Spleen (tissue), 11 donors: ENCODE measurements at regions not wholly inside any gene's neighbourhood (a gene's known extent, or its start where the extent isn't known, plus 50 kb on each side); places are given as distances from the start of the nearest gene placed in this dataset.

Experiments used
- DNase-seq: peaks from one replicate; pipeline ENCODE4 v3.0.0-alpha.2; 2020
- H3K27ac ChIP-seq, 8 donors: fragments of 200-600 bp; sonication (generic) in 7 of 8; 1 replicate in 4 of 8; 2 replicates in 4 of 8; pipeline versions ENCODE4 v1.5.0 to v1.8.0; 2016 to 2021; ENCODE audit warnings: inconsistent platforms in 4 of 8, mild to moderate bottlenecking in 4 of 8, moderate library complexity in 1 of 8
- H3K27me3 ChIP-seq, 7 donors: fragments of 200-600 bp; sonication (generic) in 6 of 7; replicated peaks in 1 of 7; 1 replicate in 4 of 7; 2 replicates in 3 of 7; pipeline versions ENCODE4 v1.5.0 to v1.8.0; 2016 to 2021; ENCODE audit warnings: inconsistent platforms in 3 of 7, mild to moderate bottlenecking in 1 of 7
- H3K36me3 ChIP-seq, 6 donors: fragments of 200-600 bp; sonication (generic) in 5 of 6; 1 replicate in 4 of 6; 2 replicates in 2 of 6; pipeline versions ENCODE4 v1.5.0 to v1.8.0; 2016 to 2021; ENCODE audit warnings: inconsistent platforms in 2 of 6
- H3K4me1 ChIP-seq, 6 donors: fragments of 200-600 bp; sonication (generic) in 5 of 6; 1 replicate in 3 of 6; 2 replicates in 3 of 6; pipeline versions ENCODE4 v1.5.0 to v1.8.0; 2016 to 2021; ENCODE audit warnings: inconsistent platforms in 3 of 6
- H3K4me3 ChIP-seq, 8 donors: fragments of 200-600 bp; sonication (generic) in 7 of 8; 1 replicate in 4 of 8; 2 replicates in 4 of 8; pipeline versions ENCODE4 v1.5.0 to v1.8.0; 2016 to 2021; ENCODE audit warnings: inconsistent platforms in 4 of 8, mild to moderate bottlenecking in 4 of 8, moderate library complexity in 2 of 8
- H3K9me3 ChIP-seq, 8 donors: fragments of 200-600 bp; sonication (generic) in 7 of 8; 1 replicate in 4 of 8; 2 replicates in 4 of 8; pipeline versions ENCODE4 v1.5.0 to v1.8.0; 2016 to 2021; ENCODE audit warnings: inconsistent platforms in 4 of 8
- POLR2A ChIP-seq, 3 donors: fragments of 450-650 bp; IDR thresholded peaks; one replicate each; pipeline ENCODE4 v1.5.1; 2017; ENCODE audit warnings: antibody characterized with exemption in 3 of 3, mild to moderate bottlenecking in 1 of 3
- POLR2AphosphoS5 ChIP-seq, 3 donors: sonication (generic); formaldehyde crosslinking; IDR thresholded peaks; one replicate each; pipeline ENCODE4 v1.5.1; 2017; ENCODE audit warnings: antibody characterized with exemption in 3 of 3
- WGBS, 5 donors: extraction: QIAGEN DNeasy Blood & Tissue Kit in 3 of 5; methylation state at CpG; one replicate each; pipeline versions ENCODE4 v1.1.5 to v1.1.7; 2013 to 2018; 5-methylcytosine and 5-hydroxymethylcytosine counted together
- intact Hi-C: fragments of 100-400 bp; cut with DNase I; formaldehyde crosslinking; loops from one replicate; pipeline ENCODE4 v1.15.0; 2023; ENCODE audit warnings: low total_unique reads
- TF ChIP-seq, protein P1 (sequence below), 11 experiments: fragments of 200-600 bp in 7 of 11; fragments of 450-650 bp in 4 of 11; sonication (generic) in 4 of 11; IDR thresholded peaks in 8 of 11; conservative IDR thresholded peaks in 3 of 11; 1 replicate in 7 of 11; 2 replicates in 4 of 11; pipeline versions ENCODE4 v1.4.0 to v1.8.0; 2016 to 2021; ENCODE audit warnings: antibody characterized with exemption in 11 of 11, inconsistent platforms in 4 of 11, mild to moderate bottlenecking in 1 of 11
- donor health status: healthy with polysubstance abuse.
- donor health status: DM: no; HTN: no; CAD: no; lungs with moderate emphysema.
- donor health status: DM: no; HTN: no; CAD: no.
- donor health status: Bipolar disorder and iron deficiency.
- donor health status: healthy.
- donor health status: DM: no; HTN: no; CAD: no.
- donor health status: DM: yes; HTN: yes; CAD: no.

DNA sequence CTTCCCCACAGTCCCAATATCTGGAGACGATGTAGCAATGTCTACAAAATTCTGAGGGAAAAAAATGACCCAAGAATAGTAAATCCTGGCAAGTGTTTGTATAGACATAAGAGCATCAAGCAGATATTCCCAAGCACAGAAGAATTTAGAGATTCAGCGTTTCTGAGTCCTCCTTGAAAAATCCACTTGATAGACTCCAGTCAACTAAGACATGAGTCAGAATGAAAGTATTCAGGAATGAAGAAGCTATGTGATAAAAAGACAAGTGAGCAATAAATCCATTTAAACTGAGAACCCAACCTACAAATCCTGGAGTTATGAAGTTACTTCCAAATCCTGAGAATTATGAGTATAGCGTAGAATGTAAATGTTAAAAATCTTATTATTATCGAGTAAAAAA, 86.1 kb upstream of the NPY start:
- H3K27me3 ChIP-seq = no peaks in the 10 kb centered on the region
- DNase-seq = no peak
- H3K4me1 ChIP-seq = no peaks in the 10 kb centered on the region
- intact Hi-C loops = no loop called here
- TF ChIP-seq POLR2A (IDR thresholded peaks at IDR 0.05) (no peak), POLR2AphosphoS5 (IDR thresholded peaks at IDR 0.05) (no peak)
- TF ChIP-seq, protein P1, sequence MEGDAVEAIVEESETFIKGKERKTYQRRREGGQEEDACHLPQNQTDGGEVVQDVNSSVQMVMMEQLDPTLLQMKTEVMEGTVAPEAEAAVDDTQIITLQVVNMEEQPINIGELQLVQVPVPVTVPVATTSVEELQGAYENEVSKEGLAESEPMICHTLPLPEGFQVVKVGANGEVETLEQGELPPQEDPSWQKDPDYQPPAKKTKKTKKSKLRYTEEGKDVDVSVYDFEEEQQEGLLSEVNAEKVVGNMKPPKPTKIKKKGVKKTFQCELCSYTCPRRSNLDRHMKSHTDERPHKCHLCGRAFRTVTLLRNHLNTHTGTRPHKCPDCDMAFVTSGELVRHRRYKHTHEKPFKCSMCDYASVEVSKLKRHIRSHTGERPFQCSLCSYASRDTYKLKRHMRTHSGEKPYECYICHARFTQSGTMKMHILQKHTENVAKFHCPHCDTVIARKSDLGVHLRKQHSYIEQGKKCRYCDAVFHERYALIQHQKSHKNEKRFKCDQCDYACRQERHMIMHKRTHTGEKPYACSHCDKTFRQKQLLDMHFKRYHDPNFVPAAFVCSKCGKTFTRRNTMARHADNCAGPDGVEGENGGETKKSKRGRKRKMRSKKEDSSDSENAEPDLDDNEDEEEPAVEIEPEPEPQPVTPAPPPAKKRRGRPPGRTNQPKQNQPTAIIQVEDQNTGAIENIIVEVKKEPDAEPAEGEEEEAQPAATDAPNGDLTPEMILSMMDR (IDR thresholded peaks at IDR 0.05 in 8 of 11, conservative IDR thresholded peaks at IDR 0.05 in 3 of 11) = no peak
- H3K9me3 ChIP-seq = no peaks in the 10 kb centered on the region
- 62 to 85% (median 74%) methylated on average over 4 of the region's 4 CpGs for WGBS, 5 donors
- H3K36me3 ChIP-seq = no peaks in the 10 kb centered on the region
- no peak overlapping the region for H3K4me3 ChIP-seq
- no peak overlapping the region for H3K27ac ChIP-seq

DNA sequence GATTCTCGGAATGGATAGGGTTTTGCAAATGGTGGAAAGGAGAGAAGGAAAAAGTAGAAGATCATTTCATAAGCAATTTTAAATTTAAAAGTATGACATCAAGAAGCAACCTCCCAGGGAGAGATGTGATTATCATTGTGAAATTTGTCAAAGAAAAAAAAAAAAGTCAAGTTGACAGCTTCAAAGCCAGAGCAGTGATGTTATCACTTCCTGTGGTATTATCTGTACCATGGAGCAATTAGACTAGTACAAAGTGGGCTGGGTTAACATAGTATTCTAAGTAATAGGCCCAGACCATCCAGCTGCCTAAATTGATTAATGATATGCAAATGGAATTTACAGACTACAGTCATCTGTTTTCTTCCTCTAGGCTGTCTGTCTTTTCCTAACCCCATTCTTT, 84.0 kb upstream of the NPY start:
- Histone ChIP-seq H3K4me3 (no peak overlapping the region), H3K4me1 (no peaks in the 10 kb centered on the region), H3K36me3 (no peaks in the 10 kb centered on the region), H3K27ac (no peak overlapping the region), H3K9me3 (no peaks in the 10 kb centered on the region), H3K27me3 (no peaks in the 10 kb centered on the region)
- no peak for DNase-seq
- WGBS, 5 donors = 86 to 93% (median 90%) methylated on average over 1 of the region's 1 CpG
- TF ChIP-seq, protein P1 (IDR thresholded peaks at IDR 0.05 in 8 of 11, conservative IDR thresholded peaks at IDR 0.05 in 3 of 11) = no peak
- TF ChIP-seq POLR2A (IDR thresholded peaks at IDR 0.05) (no peak), POLR2AphosphoS5 (IDR thresholded peaks at IDR 0.05) (no peak)
- intact Hi-C loops = no loop called here

DNA sequence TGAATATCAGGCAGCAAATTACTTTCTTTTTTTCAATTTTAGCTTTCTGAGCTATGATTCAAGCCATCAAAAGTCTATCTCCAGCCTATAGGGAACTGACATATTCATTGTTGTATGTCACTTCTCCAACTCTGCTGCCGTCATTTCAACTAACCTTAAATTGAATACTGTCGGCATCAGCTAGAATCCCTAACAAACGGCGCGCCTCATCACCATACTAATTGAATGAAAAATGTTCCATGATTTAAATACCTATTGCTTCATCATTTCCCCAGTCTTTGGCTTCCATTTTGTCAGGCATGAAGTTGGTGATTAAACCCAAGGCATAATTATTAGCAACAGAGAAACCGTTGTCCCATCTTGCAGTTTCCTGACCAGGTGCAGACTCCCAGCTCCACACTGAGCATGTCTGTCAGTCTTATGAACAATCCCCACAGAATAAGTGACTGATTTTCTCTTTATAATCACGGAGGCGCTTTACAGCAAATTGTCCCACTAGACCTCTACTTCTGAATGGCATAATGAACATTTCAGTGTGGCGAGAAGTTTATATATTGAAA, 83.5 kb upstream of the NPY start:
- Histone ChIP-seq H3K4me1 (no peaks in the 10 kb centered on the region), H3K36me3 (no peaks in the 10 kb centered on the region), H3K27me3 (no peaks in the 10 kb centered on the region), H3K4me3 (no peak overlapping the region), H3K27ac (no peak overlapping the region), H3K9me3 (no peaks in the 10 kb centered on the region)
- TF ChIP-seq POLR2AphosphoS5 (IDR thresholded peaks at IDR 0.05) = no peak
- TF ChIP-seq POLR2A (IDR thresholded peaks at IDR 0.05) = no peak
- TF ChIP-seq, protein P1 (IDR thresholded peaks at IDR 0.05 in 8 of 11, conservative IDR thresholded peaks at IDR 0.05 in 3 of 11) = no peak
- 81 to 90% (median 85%) methylated on average over 9 of the region's 9 CpGs for WGBS, 5 donors
- intact Hi-C loops = no loop called here
- DNase-seq = no peak

DNA sequence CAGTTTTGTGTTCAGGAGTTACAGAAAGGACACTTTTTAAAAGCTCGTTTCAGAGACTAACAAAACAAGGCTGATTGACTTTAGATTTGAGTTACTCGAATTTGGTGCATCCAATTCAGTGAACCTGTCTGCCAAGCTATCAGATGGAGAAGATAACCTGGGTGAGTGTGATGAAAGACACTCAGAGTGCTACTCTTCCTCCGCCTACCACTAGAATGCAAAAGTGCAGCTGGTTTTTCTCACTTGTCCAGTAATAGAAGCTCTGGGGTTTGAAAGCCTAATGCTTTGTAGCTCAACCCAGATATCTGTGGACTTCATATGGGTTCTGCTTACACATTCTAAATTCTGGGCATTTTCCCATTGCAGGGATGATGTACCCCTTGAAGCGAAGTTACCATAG, 82.8 kb upstream of the NPY start:
- no peak overlapping the region for H3K4me3 ChIP-seq
- H3K27ac ChIP-seq = no peak overlapping the region
- TF ChIP-seq POLR2AphosphoS5 (IDR thresholded peaks at IDR 0.05) (no peak), POLR2A (IDR thresholded peaks at IDR 0.05) (no peak)
- TF ChIP-seq, protein P1 (IDR thresholded peaks at IDR 0.05 in 8 of 11, conservative IDR thresholded peaks at IDR 0.05 in 3 of 11) = no peak
- H3K27me3 ChIP-seq = no peaks in the 10 kb centered on the region
- intact Hi-C loops = no loop called here
- 50 to 69% (median 62%) methylated on average over 4 of the region's 4 CpGs for WGBS, 5 donors
- H3K4me1 ChIP-seq = no peaks in the 10 kb centered on the region
- no peaks in the 10 kb centered on the region for H3K9me3 ChIP-seq
- DNase-seq = no peak
- H3K36me3 ChIP-seq = no peaks in the 10 kb centered on the region
